SHP77 treated with DMSO at 0.1 percent for 48 hours (cell line): ENCODE measurements at regions not wholly inside any gene's neighbourhood (a gene's known extent, or its start where the extent isn't known, plus 50 kb on each side); places are given as distances from the start of the nearest gene placed in this dataset.
A peak's percentile ranks its signal among the peaks of the same experiment; 100 is the strongest.

Experiments used
- DNase-seq: peaks from one replicate; lab custom pipeline; 2025; lab: John Stamatoyannopoulos, UW

DNA sequence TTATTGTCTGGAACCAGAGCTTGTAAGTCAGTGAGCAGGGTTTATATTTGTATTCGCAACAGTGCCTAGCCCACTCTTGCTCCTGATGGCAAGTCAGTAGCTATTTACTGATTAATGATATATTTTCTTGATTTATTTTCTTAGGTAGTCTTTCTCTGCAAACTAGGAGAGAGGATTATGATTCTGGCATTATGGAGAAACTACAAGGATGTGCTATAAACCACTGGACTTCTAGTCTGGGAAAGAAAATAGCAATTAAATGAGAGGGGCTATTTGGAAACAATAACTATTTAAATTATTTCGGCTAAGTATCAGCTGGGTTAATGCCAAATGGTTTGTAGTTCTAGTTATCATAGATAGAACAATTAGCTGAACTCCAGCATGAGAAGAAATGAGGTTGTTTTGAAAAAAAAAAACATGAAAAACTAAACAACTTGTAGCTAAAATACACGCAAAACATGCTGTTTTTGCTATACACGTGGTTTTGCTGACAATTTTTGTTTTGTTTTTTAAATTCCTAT lies 304.9 kb upstream of the TCF21 start:
- DNase-seq = no peak

DNA sequence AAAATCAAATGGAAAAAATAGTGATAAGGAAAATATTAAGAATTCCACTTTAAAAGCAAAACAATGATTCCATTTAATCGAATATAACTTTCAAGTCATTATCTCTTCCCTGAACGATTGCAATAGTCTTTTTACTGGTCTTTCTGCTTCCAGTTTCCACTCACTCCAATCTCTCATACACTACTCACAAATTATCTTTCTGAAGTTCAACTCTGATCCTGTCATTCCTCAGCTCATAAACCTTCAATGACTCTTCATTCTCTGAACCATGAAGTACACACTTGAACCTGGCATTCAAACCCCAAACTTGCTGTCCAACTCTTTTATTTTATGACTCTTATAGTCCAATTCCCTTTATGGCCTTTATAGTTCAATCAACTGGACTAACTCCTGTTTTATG lies 304.1 kb upstream of the TCF21 start:
- DNase-seq = no peak

DNA sequence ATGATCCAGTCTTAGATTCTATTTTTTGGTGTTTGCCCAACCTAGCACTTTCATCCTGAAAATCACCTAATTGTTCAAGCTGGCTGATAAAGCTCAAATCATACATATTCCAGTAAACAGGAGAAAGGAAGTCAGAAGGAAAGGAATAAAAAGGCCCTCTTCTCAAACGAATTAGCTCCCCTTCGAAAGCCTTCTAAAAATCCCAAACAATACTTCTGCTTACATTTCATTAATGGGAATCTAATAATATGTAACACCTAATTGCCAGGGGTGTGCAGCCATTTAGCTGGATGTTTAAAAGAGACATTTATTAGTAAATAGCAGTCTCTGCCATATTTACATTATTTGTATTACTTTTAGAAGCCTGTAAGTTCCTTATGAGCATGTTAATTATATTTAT lies 302.9 kb upstream of the TCF21 start:
- no peak for DNase-seq

DNA sequence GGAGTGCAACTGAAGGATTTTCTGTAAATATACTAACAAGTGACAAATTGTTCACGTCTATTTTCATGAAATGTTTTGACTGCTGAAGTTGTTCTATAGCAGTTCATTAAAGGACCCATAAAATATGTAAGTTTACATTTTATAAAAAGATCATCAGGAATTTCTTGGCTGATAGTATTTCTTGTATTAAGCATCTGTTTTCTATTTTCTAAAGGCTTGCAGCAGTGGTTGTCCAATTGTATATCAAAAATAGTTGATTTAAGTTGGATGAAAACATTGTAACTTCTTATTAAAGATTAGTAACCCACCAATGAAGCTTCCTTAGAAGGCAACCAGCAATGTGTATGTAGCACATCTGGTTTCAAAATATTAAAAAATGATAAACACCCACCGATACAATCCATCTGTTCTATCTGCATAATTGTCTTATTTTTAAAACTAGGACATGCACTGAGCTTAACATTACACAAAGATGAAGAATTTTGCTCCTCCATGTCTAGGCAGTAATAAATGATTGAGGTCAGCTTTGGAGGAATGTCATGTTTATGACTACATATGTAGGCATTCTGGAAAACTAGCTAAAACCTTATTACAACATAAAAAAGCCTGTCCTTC lies 301.3 kb upstream of the TCF21 start:
- no peak for DNase-seq

DNA sequence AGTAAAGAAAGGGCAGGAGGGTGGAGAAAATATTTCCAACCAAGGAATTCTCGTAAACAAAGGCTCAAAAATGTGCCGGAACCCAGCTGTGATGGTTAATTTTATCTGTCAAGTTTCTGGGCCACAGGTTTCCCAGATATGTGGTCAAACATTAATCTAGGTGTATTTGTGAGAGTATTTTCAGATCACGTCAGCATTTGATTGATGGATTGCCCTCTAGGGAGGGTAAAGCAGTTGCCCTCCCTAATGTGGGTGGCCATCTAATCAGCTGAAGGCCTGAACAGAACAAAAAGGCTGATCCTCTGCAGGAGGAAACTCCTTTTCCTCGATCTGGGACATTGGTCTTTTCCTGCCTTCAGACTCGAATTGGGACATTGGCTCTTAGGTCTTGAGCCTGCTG lies 298.7 kb upstream of the TCF21 start:
- no peak for DNase-seq

DNA sequence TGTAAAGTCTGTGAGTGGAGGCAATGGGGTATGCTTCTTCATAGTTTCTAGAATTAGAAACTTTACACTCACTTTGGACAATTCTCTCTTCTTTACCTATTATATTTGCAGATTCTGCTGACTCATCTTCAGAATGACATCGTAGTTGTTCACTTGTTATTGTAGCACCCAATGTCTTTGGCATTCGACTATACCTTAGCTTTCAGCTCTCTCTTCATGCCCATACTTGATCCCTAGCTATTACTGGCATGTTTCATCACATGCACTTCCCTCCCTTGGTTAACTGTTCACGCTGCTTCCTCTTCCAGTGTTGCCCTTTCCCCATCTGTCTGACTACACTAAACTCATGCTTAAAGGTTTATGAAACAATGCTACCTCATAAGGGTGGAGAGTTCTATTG lies 298.1 kb upstream of the TCF21 start:
- no peak for DNase-seq

DNA sequence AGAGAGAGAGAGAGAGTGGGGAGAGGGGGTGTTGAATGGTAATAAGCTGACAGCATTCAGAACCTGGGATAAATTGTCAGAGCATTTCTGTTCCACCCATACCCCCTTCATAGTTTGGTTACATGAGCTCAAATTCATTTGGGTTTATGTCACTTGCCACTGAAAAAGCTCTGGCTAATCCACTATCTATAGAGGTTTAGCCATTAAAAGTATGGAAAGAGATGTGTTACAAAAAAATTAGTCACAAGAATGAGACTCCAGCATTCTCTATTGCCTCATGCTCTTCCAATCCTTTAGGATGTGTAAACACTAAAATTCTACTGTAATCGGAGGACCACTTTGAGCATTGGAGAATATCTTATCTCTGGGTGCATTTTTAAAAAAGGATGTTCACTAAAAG lies 297.6 kb upstream of the TCF21 start:
- no peak for DNase-seq

DNA sequence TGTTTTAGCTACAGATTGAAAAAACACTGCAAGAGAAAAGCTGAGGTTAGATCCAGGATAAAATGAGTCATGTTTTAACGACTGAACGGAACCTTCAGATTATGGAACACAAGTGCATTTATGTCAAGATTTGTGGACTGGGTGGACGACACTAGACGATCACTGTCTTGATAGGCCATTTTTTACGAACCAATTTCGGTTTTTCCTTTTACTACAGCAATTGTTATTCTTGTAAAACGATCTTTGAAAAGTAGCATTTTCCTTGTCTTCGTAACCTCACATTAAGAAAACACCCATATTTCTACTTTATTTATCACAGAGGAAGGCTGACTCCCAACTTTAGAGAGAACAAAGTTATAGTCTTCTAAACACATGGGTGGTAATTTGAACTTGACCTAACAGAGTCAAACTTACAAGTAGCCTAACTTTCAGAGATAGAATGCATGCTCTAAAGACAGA lies 294.2 kb upstream of the TCF21 start:
- no peak for DNase-seq

DNA sequence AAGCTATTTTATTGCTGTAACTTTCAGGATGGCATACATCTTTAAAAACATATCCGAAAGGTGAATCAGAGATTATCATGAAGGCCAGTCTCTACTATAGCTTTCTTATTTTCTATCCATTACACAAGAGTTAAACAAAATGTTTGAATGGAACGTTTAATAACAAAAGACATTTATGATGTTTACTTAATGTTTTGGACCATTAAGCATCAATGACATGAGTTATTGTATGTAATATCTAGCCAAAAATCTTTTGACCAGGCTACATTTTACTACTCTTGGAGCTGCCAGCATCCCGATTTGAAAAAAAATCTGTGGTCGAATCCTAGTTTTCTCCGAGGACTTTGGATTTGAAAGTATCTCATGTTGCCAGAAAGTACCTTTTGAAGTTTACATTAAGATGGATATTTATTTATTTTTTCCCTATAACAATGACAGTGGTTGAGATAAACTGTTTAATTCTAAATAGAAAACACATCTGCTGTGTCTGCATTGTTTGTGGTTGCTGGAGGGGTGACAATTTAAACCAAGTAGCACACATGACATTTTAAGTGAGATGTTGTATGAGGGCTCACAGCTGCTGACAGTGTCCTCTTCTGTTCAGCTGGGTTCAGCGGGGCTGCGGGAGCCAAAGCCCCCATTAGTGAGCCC lies 293.7 kb upstream of the TCF21 start:
- no peak for DNase-seq

DNA sequence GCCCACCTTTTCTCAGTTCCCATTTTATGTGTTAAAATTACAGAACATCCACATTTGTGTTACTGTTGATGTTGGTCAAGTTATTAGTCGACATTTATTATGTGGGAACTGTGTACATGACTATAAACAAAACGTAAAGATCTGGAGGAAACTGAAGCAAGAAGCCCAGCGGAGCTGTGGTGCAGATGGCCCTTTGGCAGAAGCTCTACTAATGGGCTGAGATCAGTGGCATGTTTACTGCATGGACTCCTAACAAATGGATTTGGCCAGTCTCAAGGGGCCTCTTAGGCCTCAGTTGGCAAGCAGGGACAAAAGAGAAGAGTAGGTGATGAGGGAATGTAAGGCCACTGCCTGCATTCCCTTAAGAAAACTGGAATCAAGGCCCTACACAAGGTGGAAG lies 282.1 kb upstream of the TCF21 start:
- DNase-seq = no peak

DNA sequence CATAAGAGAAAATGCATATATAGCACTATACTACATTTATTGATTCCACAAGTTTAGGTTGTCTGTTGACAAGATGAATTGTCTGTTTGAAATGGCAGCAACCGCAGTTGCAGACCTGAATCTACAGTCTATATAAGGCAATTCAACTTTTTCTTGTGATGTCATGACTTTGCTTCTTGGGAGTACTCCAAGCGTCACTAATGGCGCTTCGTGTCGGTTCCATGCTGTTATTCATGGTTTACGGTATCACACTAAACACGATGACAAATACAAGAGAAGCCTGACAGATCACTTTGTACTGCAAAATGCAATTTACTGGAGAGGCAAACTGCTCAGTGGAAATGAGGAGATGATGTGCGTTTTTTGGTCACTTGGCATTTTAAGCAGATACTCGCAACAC lies 280.3 kb upstream of the TCF21 start:
- no peak for DNase-seq

DNA sequence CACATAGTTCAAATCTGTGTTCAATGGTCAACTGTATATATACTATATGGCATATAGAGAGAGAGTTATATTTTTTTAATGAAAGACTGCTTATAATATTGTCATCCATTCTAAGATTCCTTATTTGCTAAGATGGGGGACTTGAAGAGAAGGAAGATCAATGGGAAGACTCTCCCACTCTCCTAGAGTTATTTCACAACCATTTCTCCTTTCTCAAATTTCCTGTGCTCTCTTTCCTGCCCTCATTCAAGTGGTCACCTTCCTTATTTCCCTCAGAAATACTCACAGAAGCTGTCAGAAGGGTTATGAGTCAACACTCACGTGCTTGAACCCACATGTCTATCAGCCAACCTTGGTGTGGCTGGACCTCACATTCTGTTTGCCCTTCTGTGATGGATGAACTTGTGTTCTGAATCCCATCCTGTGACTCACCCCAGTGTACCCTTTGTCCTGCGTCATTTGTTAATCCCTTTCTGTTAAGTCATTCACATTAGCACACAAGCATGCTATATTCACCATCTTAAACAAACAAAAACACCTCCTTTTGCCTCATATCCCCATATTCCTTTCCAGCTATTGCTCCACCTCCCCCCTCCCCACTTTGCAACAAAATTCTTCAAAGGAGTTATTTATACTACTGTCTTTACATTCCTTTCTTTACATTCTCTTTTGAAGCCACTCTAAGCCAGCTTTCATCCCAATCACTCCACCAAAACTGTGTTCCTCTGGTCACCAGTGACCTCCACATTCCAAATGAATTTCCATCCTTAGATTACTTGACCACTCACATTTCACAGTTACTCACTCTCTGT lies 279.3 kb upstream of the TCF21 start:
- peak; percentile 82 for DNase-seq

DNA sequence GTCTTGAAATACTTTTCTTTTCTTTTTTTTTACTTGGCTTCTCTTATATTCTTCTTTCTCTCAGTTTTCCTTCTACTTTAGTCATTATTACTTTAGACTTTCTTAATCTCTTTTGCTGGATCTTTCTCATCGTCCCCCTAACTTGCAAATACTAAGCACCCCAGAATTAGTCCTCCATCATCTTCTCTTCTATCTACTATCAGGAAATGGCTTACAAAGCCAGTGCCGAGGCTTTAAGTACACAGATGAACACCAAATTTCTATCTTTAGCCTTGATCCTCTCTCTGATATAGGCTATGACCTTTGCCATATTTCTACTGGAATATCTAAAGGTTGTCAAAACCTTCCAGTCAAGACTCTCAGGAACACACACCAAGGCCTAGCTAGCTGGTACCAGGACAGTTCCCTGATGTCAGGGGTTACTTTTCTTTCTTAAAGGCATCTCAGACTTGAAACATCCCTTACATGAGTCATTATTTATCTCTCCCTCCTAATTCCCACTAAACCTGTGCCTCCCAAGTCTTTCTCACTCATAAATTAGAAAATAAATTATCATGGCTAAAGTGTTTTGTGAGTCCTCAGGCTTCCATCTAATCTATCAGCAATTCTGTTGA lies 278.6 kb upstream of the TCF21 start:
- DNase-seq = no peak

DNA sequence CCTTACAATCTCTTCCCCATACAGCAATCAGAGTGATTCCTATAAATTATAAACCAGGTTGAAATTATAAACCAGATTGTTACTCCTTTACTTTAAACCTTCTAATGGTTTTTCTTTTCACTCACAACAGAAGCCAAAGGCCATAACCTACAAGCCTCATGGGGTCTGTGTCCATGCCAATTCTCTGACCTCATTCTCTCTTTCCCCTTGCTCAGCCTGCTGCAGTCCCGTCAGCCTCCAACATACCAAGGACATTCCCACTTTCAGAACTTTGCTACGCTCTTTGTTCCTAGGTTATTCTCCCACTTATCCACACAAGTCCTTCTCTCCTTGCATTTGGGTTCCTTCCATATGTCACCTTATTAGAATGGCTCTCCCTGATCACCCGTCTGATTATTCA lies 277.9 kb upstream of the TCF21 start:
- no peak for DNase-seq

DNA sequence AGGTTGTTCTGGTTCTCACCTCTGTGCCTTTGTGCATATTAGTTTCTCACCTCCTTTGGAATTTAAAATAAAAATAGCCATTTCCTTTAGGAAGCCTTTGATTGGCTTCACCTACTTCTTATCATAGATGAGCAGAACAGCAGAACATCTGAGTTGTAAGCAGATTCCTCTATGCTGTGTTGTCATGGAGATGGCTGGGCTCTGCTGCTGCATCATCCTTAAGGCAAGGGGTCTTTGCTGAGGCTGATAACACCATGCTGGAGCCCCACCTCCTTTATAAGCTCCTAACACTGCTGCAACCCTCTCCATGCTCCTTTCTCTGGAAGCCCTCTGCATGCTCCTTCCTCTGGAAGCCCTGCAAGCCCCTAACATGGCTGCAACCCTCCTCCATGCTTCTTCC lies 276.5 kb upstream of the TCF21 start:
- no peak for DNase-seq

DNA sequence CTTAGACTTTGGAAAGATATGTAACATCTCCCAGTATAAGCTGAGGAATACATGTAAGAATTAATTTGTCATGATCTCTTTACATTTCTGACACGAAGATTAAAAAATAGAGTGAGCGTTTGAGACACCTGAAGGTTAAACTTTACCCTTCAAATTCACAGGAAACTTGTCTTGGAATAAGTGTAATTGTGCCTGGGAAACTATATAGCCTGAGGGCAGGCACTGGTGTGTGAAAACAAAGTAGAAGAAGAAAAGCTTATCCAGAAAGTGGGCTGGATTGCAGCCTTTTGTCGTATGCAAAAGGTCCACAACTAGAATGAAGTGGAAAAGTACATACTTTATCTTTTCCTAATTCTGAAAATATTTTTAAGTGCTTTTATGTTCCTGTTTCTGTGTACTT lies 275.7 kb upstream of the TCF21 start:
- DNase-seq = no peak

DNA sequence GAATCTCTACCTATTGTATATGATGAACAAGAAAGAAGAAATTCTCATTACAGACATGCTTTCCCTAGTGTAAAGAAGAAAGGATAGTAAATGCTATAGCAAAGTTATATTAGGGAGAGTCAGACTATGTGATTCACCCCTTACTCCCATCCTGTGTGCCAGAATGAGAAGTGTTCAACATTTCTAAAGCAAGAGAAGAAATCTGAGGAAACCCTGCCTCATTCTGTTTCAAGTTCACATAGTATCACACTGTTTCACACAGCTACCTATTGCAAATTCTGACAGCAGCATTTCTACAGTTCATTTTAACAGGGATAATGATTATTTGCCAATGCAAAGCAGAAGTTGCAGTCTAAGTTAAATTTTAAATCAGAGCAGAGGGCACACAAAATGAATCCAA lies 267.2 kb upstream of the TCF21 start:
- no peak for DNase-seq

DNA sequence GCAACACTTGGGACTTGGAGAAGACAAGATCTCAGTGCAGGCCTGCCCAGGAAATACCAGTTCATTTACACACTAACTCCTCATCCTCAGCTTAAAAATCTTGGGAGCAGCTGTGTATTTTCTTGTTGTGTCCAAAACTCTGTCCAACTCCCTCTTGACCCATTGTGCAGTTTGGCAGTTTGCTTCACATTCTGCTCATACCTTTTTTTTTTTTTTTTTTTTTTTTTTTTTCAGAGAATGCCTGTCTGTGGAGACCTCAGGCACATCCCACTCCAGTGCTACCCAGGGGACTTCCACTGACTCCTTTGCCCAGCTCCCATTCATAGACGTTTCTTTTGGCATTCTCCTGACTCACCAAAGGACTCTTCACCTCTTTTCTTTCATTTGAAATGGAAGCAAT lies 265.8 kb upstream of the TCF21 start:
- DNase-seq = no peak

DNA sequence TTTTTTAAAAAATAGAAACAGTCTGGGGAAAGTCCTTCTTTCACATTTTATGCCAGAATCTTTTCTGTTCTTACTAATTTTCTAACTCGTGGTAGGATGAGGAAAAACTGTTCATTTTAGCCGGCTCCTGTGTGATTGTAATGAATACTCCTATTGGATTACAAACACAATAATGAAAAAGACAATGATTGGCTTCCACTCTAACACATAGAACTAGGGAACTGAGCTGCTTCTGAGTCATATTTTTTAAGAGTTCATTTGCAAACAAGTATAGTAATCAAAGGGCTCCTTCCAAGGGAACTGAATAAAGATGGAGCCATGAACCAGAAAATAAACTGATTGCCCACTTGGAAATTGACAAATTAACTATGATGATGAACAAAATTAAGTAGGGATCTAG lies 265.3 kb upstream of the TCF21 start:
- DNase-seq = no peak

DNA sequence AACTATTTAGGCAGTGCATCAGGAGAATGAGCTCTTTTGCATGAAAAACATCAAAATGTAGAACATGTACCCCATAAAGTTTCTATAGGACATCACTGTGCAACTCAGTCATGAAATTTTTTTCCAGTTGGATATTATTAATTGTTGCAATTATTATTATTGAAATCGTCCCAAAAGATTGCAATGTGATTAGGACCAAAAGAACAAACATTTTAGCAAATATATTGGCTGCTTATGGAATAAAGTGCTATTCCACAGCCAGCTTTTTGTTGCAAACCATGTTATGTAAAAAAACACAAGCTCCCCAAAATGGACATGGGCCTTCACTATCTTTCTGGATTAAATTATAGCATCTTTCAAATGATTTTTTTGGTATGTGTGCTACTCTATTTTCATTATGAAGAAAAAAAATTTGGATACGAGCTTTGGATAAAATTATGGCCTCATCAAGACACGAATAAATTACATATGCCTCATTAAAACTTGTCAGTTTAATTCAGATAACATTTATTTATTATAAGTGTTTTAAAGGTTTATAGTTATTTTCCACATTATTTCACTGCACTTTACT lies 262.7 kb upstream of the TCF21 start:
- DNase-seq = no peak

DNA sequence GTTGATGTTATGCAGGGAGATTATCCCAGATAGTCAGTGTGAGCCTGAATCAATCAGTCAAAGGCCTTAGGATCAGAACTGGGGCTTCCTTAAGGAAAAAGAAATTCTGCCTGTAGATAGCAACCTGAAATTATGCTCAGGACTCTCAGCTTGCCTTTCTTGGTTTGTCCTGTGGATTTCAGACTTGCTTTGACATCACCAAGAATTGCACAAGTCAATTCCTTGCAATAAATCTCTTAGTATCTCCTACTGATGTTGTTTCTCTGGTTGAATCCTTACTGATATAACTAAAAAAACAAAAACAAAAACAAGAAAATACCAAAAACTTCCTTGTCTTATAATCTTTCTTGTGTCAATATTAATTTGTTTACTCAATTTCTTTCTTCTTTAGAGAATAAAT lies 258.9 kb upstream of the TCF21 start:
- no peak for DNase-seq

DNA sequence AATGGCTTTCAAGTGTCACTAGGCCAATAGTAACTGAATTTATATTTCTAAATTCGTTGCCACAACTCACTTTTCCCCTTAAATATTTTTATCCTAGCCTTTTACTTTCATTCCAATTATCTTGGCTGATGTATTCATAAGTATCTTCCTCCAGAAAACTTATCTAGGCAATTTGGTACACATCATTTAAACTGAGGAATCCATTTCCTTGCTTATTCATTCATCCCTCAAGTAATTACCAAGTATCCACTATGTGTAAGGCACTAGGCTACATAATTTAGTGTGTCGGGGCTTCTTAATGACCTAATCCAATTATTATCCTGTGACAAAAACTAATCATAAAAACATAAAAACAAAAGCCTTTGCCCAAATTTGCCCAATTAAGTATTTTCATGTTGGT lies 258.3 kb upstream of the TCF21 start:
- no peak for DNase-seq
